Body of pancreas (tissue), 4 donors: ENCODE measurements at regions not wholly inside any gene's neighbourhood (a gene's known extent, or its start where the extent isn't known, plus 50 kb on each side); places are given as distances from the start of the nearest gene placed in this dataset.

Experiments used
- ATAC-seq: fragments of 150-250 bp; one replicate; pipeline ENCODE4 v1.9.1; 2016
- DNase-seq, 4 donors: peaks; one replicate each; pipeline ENCODE4 v3.0.0-alpha.2; 2019
- H3K27ac ChIP-seq, 4 donors: fragments of 200-600 bp; sonication (generic); 1 replicate in 3 of 4; 2 replicates in 1 of 4; pipeline versions ENCODE4 v1.5.1 to v1.6.1; 2016 to 2019; ENCODE audit warnings: mild to moderate bottlenecking in 1 of 4, mixed read lengths in 1 of 4, moderate library complexity in 1 of 4
- H3K27me3 ChIP-seq, 2 donors: fragments of 200-600 bp; sonication (generic); one replicate each; pipeline ENCODE4 v1.6.0; 2016; ENCODE audit warnings: mild to moderate bottlenecking in 1 of 2
- H3K36me3 ChIP-seq, 2 donors: fragments of 200-600 bp; sonication (generic); replicated peaks in 1 of 2; 2 replicates each; pipeline ENCODE4 v1.5.1; 2016; ENCODE audit warnings: low read depth in 2 of 2; ENCODE audit not compliant: insufficient read depth in 1 of 2
- H3K4me1 ChIP-seq: fragments of 200-600 bp; sonication (generic); one replicate; pipeline ENCODE4 v1.6.0; 2016
- H3K4me3 ChIP-seq, 2 donors: fragments of 200-600 bp; sonication (generic); 1 replicate in 1 of 2; 2 replicates in 1 of 2; pipeline ENCODE4 v1.5.1; 2016 to 2019
- H3K9me3 ChIP-seq, 3 donors: fragments of 200-600 bp; sonication (generic); 1 replicate in 2 of 3; 2 replicates in 1 of 3; pipeline ENCODE4 v1.5.1; 2016
- POLR2A ChIP-seq, 3 donors: fragments of 450-650 bp; IDR thresholded peaks; one replicate each; pipeline ENCODE4 v1.6.1; 2016; ENCODE audit warnings: antibody characterized with exemption in 3 of 3, mild to moderate bottlenecking in 2 of 3
- WGBS, 2 donors: methylation state at CpG; one replicate each; pipeline ENCODE4 v1.1.5; 2017; 5-methylcytosine and 5-hydroxymethylcytosine counted together
- intact Hi-C: fragments of 100-400 bp; cut with DNase I; formaldehyde crosslinking; loops from one replicate; pipeline ENCODE4 v1.15.1; 2023
- TF ChIP-seq, protein P1 (sequence below), 7 experiments: fragments of 450-650 bp in 4 of 7; fragments of 200-600 bp in 3 of 7; sonication (generic) in 3 of 7; IDR thresholded peaks; one replicate each; pipeline ENCODE4 v1.5.1; 2016 to 2019; ENCODE audit warnings: antibody characterized with exemption in 7 of 7

DNA sequence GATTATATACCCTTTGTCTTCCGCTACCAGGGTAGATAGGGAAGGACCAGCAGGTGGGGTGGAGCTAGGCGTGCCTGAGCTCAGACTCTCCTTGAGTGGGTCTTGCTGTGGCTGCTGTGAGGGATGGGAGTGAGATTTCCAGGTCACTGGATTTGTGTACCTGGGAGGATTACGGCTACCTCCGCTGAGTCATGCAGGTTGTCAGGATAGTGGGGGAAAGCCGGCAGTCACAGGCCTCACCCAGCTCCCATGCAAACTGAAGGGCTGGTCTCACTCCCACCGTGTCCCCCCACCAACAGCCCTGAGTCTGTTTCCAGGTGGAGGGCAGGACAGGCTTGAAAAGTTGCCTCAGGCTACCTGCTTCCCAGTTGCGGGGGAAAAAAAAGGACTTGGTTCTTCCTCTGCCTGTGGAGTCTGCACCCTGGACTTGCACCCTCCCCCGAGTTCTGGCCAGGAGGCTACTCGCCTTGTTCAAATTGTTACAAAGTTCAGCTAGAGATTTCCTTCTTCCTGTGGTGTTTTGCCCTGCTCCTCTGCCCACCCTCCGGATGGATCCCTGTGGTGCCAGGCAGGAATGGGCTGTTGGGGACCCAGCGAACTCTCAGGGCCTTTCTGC is 268.3 kb downstream of the VAPA start:
- ATAC-seq (no peak), DNase-seq (no peak)
- H3K27ac ChIP-seq = no peak overlapping the region
- no peaks in the 10 kb centered on the region for H3K27me3 ChIP-seq
- no peak overlapping the region for H3K4me3 ChIP-seq
- TF ChIP-seq, protein P1, sequence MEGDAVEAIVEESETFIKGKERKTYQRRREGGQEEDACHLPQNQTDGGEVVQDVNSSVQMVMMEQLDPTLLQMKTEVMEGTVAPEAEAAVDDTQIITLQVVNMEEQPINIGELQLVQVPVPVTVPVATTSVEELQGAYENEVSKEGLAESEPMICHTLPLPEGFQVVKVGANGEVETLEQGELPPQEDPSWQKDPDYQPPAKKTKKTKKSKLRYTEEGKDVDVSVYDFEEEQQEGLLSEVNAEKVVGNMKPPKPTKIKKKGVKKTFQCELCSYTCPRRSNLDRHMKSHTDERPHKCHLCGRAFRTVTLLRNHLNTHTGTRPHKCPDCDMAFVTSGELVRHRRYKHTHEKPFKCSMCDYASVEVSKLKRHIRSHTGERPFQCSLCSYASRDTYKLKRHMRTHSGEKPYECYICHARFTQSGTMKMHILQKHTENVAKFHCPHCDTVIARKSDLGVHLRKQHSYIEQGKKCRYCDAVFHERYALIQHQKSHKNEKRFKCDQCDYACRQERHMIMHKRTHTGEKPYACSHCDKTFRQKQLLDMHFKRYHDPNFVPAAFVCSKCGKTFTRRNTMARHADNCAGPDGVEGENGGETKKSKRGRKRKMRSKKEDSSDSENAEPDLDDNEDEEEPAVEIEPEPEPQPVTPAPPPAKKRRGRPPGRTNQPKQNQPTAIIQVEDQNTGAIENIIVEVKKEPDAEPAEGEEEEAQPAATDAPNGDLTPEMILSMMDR (IDR thresholded peaks at IDR 0.05) = no peak
- TF ChIP-seq POLR2A (IDR thresholded peaks at IDR 0.05) = no peak
- H3K36me3 ChIP-seq = no peaks in the 10 kb centered on the region
- H3K9me3 ChIP-seq = no peaks in the 10 kb centered on the region
- WGBS, 2 donors = 89 to 92% methylated on average over 8 to 11 of the region's 11 CpGs
- intact Hi-C loops = no loop called here
- H3K4me1 ChIP-seq = no peaks in the 10 kb centered on the region

DNA sequence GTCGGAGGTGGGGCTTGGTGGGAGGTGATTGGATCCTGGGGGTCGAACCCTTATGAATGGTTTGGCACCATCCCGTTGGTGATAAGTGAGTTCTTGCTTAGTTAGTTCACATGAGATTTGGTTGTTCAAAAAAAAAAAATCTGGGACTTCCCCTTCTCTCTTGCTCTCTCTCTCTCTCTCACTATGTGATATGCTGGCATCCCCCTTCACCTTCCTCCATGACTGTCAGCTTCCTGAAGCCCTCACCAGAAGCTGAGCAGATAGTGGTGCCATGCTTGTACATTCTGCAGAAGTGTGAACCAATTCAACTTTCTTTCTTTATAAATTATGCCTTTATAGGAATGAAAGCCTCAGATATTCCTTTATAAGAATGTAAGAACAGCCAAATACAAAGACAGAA is 269.7 kb upstream of the APCDD1 start:
- WGBS, 2 donors = 86 to 92% methylated on average over 3 of the region's 3 CpGs
- TF ChIP-seq, protein P1 (IDR thresholded peaks at IDR 0.05) = no peak
- no peak for TF ChIP-seq POLR2A (IDR thresholded peaks at IDR 0.05)
- ATAC-seq = no peak

DNA sequence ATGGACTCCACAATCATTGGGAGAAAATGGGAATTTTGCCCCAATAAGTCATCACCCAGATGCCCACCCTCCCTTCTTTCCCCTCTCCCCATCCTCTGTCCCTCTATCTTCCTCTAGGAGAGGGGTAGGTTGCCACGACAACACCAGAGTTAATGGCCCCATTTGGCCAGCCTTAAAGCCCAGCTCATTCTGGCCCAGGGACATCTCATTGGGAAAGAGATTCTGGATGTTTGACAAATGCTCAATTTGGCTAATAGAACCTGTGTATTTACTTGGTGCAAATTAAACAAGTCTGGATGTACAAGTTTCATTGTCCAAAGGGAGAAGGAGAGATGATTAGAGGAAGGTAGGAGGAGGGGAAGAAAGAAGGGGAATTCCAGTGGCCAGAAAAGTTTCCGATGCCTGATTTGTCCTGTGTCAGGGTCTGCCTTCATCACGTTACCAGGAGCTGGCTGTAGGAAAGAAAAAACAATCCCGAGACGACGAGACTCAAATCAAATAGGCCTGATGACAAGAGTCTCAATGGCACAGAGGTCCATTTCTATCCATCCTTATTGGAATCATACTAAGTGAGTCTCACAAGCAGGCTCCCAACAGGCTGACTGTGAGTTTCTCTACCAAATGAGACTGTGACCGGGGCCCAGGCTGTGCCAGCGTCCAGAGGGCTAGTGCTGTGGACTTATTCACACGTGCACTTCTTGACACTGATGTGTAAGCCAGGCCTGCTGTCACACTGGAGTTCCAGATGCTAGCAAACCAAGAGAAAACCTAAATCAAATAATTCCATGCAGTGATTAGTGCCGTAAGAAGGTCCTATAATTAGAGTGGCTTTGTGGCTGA is 265.2 kb upstream of the APCDD1 start:
- DNase-seq (no peak), ATAC-seq (no peak)
- WGBS, 2 donors = 70 to 78% methylated on average over 9 to 10 of the region's 10 CpGs
- Histone ChIP-seq H3K27me3 (no peaks in the 10 kb centered on the region), H3K9me3 (no peaks in the 10 kb centered on the region), H3K36me3 (no peaks in the 10 kb centered on the region), H3K4me3 (no peak overlapping the region), H3K4me1 (no peaks in the 10 kb centered on the region), H3K27ac (no peak overlapping the region)
- intact Hi-C loops = no loop called here
- TF ChIP-seq POLR2A (IDR thresholded peaks at IDR 0.05) = no peak
- TF ChIP-seq, protein P1 (IDR thresholded peaks at IDR 0.05) = no peak

More for the DNA sequence above, 269.7 kb upstream of the APCDD1 start:
- Histone ChIP-seq H3K4me1 (no peaks in the 10 kb centered on the region), H3K4me3 (no peak overlapping the region), H3K27me3 (no peaks in the 10 kb centered on the region), H3K36me3 (no peaks in the 10 kb centered on the region), H3K27ac (no peak overlapping the region), H3K9me3 (no peaks in the 10 kb centered on the region)
- intact Hi-C loops = no loop called here
- no peak for DNase-seq

DNA sequence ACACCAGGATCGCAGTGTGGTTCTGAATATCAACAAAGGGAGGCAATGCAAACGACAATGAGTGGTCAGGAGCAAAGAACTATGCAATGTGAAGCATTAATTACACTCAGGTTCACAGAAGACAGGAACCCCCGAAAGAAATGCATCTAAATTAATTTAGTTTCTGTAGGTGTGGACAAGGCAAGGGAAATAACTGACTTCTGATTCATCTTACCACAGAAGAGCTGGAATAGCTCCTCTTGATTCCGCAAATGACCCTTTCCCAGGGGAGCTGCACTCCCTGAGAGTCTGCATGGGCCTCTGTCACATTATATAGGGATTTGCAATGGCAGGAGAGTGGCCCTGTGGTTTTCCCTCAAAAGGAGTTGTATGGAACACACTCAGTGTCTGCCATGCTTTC is 263.9 kb upstream of the APCDD1 start:
- Histone ChIP-seq H3K36me3 (no peaks in the 10 kb centered on the region), H3K27ac (no peak overlapping the region), H3K9me3 (no peaks in the 10 kb centered on the region), H3K27me3 (no peaks in the 10 kb centered on the region), H3K4me3 (no peak overlapping the region), H3K4me1 (no peaks in the 10 kb centered on the region)
- intact Hi-C loops = no loop called here
- 78 to 88% methylated on average over 4 of the region's 4 CpGs for whole genome bisulfite sequencing, 2 donors
- DNase-seq (no peak), ATAC-seq (no peak)
- no peak for TF ChIP-seq POLR2A (IDR thresholded peaks at IDR 0.05)
- TF ChIP-seq, protein P1 (IDR thresholded peaks at IDR 0.05) = no peak
